ENCODE measurements at regions not wholly inside any gene's neighbourhood (a gene's known extent, or its start where the extent isn't known, plus 50 kb on each side); places are given as distances from the start of the nearest gene placed in this dataset.

- no peak for TF ChIP-seq EZH2phosphoT487 (IDR thresholded peaks at IDR 0.05; ENCODE audit: low read depth)
- TF ChIP-seq, protein P1, sequence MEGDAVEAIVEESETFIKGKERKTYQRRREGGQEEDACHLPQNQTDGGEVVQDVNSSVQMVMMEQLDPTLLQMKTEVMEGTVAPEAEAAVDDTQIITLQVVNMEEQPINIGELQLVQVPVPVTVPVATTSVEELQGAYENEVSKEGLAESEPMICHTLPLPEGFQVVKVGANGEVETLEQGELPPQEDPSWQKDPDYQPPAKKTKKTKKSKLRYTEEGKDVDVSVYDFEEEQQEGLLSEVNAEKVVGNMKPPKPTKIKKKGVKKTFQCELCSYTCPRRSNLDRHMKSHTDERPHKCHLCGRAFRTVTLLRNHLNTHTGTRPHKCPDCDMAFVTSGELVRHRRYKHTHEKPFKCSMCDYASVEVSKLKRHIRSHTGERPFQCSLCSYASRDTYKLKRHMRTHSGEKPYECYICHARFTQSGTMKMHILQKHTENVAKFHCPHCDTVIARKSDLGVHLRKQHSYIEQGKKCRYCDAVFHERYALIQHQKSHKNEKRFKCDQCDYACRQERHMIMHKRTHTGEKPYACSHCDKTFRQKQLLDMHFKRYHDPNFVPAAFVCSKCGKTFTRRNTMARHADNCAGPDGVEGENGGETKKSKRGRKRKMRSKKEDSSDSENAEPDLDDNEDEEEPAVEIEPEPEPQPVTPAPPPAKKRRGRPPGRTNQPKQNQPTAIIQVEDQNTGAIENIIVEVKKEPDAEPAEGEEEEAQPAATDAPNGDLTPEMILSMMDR (IDR thresholded peaks at IDR 0.05; ENCODE audit: low read depth, low read length): no peak
These were observed 827.4 kb upstream of the PHF14 start for GRCh38 chr7:10146271-10146670.

Measured in OCI-LY3 (cell line).